DMS153 (cell line): ENCODE measurements at regions not wholly inside any gene's neighbourhood (a gene's known extent, or its start where the extent isn't known, plus 50 kb on each side); places are given as distances from the start of the nearest gene placed in this dataset.

Experiments used
- DNase-seq: peaks from one replicate; lab custom pipeline; 2025; lab: John Stamatoyannopoulos, UW

DNA sequence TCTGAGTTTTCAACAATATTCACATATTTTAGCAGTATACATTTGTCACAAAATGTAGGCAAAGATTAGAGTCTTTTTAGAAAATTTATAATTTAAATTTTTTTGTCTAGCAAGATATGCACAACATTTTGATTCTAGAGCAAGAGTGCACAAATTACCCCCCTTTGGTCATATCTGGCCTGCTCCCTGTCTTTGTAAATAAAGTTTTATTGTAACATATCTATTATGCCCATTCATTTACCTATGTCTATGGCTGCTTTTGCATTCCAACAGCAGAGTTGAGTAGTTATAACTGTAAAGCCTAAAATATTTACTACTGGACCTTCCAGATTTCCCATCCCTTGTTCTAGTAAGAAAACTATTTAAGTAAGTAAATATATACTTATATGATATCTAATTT lies 430.7 kb downstream of the EDEM1 start:
- DNase-seq: no peak

GRCh38 chr3:5630406-5630805 lies 442.9 kb downstream of the EDEM1 start:
- no peak for DNase-seq

- DNase-seq: no peak
These were observed 446.5 kb downstream of the EDEM1 start for GRCh38 chr3:5633960-5634359.

DNA sequence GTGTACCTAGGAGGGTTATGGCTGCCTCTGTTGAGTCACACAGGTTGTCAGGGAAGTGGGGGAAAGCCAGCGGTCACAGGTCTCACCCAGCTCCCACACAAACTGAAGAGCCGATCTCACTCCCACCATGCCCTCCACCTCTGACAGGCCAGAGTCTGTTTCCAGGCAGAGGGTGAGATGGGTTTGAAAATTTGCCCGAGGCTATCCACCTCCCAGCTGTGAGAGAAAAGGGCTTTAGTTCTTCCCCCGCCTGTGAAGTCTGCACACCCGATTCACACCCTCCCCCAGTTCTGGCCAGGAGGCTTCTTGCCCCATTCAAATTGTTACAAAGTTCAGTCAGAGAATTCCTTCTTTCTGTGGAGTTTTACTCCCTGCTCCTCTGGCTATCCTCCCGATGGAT lies 446.9 kb downstream of the EDEM1 start:
- DNase-seq: no peak

GRCh38 chr3:5635746-5636145 lies 448.2 kb downstream of the EDEM1 start:
- no peak for DNase-seq

- no peak for DNase-seq
These were observed 451.0 kb downstream of the EDEM1 start for GRCh38 chr3:5638550-5638949.

GRCh38 chr3:5644773-5645670 lies 457.5 kb downstream of the EDEM1 start:
- DNase-seq: no peak

GRCh38 chr3:5645692-5646410 lies 458.3 kb downstream of the EDEM1 start:
- no peak for DNase-seq

DNA sequence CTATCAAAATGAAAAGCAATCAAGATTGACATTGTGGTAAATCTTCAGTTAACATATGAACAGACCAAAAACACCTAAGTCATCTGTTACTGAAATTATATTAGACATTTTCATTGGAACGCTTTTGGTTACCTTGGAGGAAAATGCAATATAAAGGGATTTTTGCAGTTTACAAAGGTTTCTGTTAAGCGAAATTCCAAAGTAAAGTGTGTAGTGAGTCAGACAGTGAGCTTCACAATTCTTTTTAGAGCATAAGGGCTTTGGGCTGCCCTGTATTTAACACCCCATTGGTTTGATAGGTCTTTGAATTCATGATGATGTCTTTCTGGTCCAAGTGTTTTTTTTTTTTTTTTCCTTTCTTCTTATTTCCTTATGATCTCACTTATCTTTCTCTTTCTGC lies 462.8 kb downstream of the EDEM1 start:
- DNase-seq: no peak

DNA sequence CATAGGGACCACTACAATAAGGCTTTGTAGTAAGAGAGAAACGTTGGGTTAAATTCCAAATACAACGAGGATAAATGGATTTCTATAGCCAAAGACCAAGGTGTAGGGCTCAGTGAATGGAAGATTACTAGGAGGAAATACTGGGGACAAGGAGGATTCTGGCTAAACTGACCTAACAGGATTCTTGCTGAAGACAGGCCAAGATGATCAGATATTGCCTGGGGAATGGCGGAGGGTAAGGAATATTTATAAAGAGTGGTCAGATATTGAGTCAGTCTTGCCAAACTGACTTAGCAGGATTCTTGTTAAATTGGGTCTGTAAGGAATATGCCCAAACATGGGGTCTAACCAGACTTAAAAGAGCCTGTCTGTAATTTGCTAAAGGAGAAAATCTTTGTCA lies 463.8 kb downstream of the EDEM1 start:
- DNase-seq: no peak

- no peak for DNase-seq
These were observed 466.1 kb downstream of the EDEM1 start for GRCh38 chr3:5653426-5654143.

- no peak for DNase-seq
These were observed 469.6 kb downstream of the EDEM1 start for GRCh38 chr3:5657106-5657505.

DNA sequence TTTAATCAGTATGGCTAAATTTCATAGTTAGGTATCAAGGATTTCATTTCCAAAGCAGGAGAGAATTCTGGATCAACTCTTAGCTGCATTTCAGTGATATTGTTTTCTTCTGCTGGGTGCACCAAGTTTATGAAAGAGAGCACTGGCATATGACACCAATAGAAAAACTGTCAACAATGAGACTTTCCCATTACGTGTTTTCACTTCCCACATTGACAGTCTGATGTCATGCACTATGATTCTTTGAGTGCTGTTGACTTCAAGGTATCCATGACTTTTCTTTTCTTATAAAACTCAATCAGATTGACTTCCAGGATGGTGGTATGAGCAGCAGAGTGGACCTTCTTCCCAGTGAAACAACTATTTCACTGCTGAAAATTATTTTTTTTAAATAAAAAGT lies 476.1 kb downstream of the EDEM1 start:
- DNase-seq: no peak

- DNase-seq: no peak
These were observed 478.9 kb downstream of the EDEM1 start for GRCh38 chr3:5666455-5666854.

DNA sequence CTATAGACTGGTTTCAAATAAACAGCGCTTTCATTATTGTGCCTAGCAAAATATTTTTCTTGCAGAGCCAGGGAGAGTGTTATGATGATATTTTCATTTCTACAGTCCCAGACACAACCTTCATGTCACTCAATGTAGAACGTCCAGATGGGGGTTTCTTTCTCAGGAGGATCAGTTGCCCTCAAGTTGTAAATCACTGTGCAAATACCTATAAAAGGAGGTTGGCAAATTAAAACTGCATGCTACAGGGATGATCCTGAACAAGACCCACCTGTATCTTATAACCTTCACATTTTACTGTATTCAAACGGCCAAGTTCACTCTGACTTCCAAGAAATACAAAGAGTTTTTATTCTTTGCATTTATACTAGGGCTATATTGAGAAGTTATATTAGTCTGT lies 486.0 kb downstream of the EDEM1 start:
- no peak for DNase-seq

- no peak for DNase-seq
These were observed 487.8 kb downstream of the EDEM1 start for GRCh38 chr3:5675319-5675718.

- DNase-seq: no peak
These were observed 490.0 kb downstream of the EDEM1 start for GRCh38 chr3:5677555-5677954.

DNA sequence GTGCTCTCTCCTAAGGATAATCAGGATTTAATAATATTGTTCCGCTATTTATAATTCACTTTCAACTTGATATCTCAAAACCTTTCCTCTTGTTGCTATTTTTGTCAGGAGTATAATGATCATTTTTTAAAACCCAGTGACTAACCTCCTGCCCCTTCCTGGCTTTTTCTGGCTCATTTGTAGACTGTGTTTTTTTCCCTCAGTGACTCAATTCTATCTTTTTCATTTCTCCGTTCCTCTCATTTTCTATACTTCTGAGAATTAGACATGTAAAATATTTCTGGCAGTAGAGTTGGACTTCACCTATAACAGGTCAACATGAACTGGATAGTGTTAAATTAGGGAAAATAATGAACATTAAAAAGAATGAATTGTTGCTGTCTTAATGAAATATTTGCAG lies 490.7 kb downstream of the EDEM1 start:
- no peak for DNase-seq

DNA sequence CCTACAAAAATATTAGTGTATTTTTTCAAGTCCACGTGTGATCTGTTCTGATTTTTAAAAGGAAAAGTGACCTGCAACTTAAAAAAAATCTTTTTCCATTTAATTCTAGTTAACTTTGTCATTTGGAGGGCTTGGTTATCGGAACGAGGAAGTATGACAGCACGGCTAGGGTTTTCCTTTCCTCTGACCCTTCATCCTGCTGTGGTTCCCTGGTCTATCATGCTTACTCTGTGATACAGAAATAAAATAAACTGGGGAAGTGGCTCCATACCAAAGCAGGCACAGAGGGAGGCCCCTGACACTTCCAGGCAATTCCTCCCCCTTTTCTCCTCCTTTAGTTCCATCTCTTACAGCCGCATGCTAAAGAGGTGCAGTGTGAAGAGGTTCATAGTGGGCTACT lies 491.3 kb downstream of the EDEM1 start:
- DNase-seq: no peak

GRCh38 chr3:5687230-5687629 lies 499.7 kb downstream of the EDEM1 start:
- no peak for DNase-seq

- no peak for DNase-seq
These were observed 503.0 kb downstream of the EDEM1 start for GRCh38 chr3:5690490-5690889.

DNA sequence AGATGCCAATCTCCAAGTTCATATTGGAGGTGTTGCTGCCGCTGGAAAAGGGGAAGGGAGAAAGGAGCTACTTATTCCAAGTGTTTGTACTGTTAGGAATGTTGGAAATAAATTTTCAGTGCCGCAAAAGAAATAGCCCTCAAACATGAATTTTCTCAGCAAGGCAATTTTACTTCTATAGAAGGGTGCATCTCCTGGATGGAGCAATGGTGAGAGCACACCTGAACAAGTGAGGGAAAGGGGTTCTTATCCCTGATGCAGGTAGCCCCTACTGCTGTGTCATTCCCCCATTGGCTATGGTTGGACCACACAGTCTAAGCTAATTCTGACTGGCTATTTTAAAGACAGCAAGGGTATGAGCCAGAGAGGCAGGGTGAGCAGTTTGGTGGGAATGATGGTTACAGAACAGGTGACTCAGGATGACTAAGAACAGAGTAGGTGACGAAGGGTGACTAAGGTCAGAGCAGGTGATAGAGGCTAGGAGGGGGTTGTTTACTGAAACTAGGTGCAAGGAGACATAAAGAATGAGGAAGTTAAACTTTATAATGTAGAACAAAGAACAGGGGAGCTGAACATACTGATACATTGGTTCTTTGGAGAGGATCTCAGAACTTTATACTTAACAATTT lies 503.5 kb downstream of the EDEM1 start:
- DNase-seq: no peak
